ENCODE measurements at regions not wholly inside any gene's neighbourhood (a gene's known extent, or its start where the extent isn't known, plus 50 kb on each side); places are given as distances from the start of the nearest gene placed in this dataset.

DNA sequence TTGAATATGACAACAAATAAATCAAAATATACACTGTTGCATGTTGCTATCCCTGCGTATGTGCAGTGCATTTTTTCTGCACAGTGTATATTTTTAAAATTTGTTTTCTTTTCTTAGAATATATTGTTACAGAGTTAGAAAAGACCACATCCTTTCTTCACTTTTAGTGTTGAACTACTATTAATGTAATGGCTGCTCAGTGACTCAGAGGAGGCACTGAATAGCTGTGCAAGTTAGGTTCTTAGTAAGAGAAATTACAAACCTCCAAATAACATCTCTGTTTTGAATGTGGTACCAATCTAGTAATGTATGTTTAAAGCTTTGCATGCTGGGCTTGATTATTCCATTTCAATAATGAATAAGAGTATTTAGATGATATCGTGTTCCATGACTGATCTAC lies 208.9 kb upstream of the PRR16 start:
- no peak for TF ChIP-seq POLR2A (IDR thresholded peaks at IDR 0.05; ENCODE audit: low read depth, low read length)
- no peak for TF ChIP-seq RCOR1 (IDR thresholded peaks at IDR 0.05; ENCODE audit: insufficient replicate concordance, low read length)
- TF ChIP-seq, protein P1, sequence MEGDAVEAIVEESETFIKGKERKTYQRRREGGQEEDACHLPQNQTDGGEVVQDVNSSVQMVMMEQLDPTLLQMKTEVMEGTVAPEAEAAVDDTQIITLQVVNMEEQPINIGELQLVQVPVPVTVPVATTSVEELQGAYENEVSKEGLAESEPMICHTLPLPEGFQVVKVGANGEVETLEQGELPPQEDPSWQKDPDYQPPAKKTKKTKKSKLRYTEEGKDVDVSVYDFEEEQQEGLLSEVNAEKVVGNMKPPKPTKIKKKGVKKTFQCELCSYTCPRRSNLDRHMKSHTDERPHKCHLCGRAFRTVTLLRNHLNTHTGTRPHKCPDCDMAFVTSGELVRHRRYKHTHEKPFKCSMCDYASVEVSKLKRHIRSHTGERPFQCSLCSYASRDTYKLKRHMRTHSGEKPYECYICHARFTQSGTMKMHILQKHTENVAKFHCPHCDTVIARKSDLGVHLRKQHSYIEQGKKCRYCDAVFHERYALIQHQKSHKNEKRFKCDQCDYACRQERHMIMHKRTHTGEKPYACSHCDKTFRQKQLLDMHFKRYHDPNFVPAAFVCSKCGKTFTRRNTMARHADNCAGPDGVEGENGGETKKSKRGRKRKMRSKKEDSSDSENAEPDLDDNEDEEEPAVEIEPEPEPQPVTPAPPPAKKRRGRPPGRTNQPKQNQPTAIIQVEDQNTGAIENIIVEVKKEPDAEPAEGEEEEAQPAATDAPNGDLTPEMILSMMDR (conservative IDR thresholded peaks at IDR 0.05; ENCODE audit: low read depth, low read length), result no peak
- no peak for TF ChIP-seq CHD1 (IDR thresholded peaks at IDR 0.05; ENCODE audit: low read depth, low read length)
- TF ChIP-seq RAD21 (IDR thresholded peaks at IDR 0.05; ENCODE audit: low read length), result no peak
- no peak for TF ChIP-seq RFX5 (IDR thresholded peaks at IDR 0.05; ENCODE audit: low read depth, low read length)
